NB4 (cell line): ENCODE measurements at regions not wholly inside any gene's neighbourhood (a gene's known extent, or its start where the extent isn't known, plus 50 kb on each side); places are given as distances from the start of the nearest gene placed in this dataset.

Source experiments
- CTCF ChIP-seq: IDR thresholded peaks from one replicate; pipeline ENCODE4 v1.5.1; 2012; ENCODE audit warnings: low read depth, low read length
- MAX ChIP-seq: IDR thresholded peaks from 2 replicates; pipeline ENCODE4 v1.6.1; 2011; ENCODE audit warnings: low read depth, low read length
- MYC ChIP-seq: IDR thresholded peaks from 2 replicates; pipeline ENCODE4 v1.6.1; 2011; ENCODE audit warnings: low read depth, low read length
- POLR2A ChIP-seq: IDR thresholded peaks from 2 replicates; pipeline ENCODE4 v1.6.1; 2011; ENCODE audit warnings: mild to moderate bottlenecking; ENCODE audit not compliant: insufficient read length; ENCODE audit errors: extremely low read depth

GRCh38 chr10:128734734-128735133 lies 608.5 kb upstream of the MKI67 start:
- TF ChIP-seq CTCF (no peak), MAX (no peak), POLR2A (no peak), MYC (no peak)
